Keratinocyte (primary cell): ENCODE measurements at regions not wholly inside any gene's neighbourhood (a gene's known extent, or its start where the extent isn't known, plus 50 kb on each side); places are given as distances from the start of the nearest gene placed in this dataset.

ENCODE experiments used
- DNase-seq: peaks from one replicate; pipeline ENCODE4 v3.0.0-alpha.2; 2011; ENCODE audit warnings: low read depth, missing footprints, low spot score
- FAIRE-seq: peaks from 2 replicates; lab custom pipeline; 2011; peaks lifted over from hg19 to GRCh38; lab: Jason Lieb, UNC
- H2AFZ ChIP-seq: 2 replicates; pipeline ENCODE4 v1.6.0; 2012; ENCODE audit warnings: low read length, control low read depth, inconsistent platforms; ENCODE audit not compliant: control insufficient read depth
- H3K27ac ChIP-seq: 2 replicates; pipeline ENCODE4 v1.5.1; 2011; ENCODE audit warnings: low read length; ENCODE audit not compliant: control insufficient read depth, insufficient read depth
- H3K27me3 ChIP-seq: 3 replicates; pipeline ENCODE4 v1.6.0; 2011; ENCODE audit warnings: low read length; ENCODE audit not compliant: control insufficient read depth, insufficient read depth; ENCODE audit errors: extremely low read depth
- H3K36me3 ChIP-seq, 2 experiments: 2 replicates in 1 of 2; 3 replicates in 1 of 2; pipeline ENCODE4 v1.5.1; 2011; ENCODE audit warnings: low read length in 2 of 2, mild to moderate bottlenecking in 1 of 2; ENCODE audit not compliant: control insufficient read depth in 2 of 2, insufficient read depth in 2 of 2; ENCODE audit errors: extremely low read depth in 1 of 2
- H3K4me1 ChIP-seq: 3 replicates; pipeline ENCODE4 v1.5.1; 2011; ENCODE audit warnings: low read length; ENCODE audit not compliant: control insufficient read depth, insufficient read depth; ENCODE audit errors: extremely low read depth
- H3K4me2 ChIP-seq: 3 replicates; pipeline ENCODE4 v1.6.0; 2011; ENCODE audit warnings: low read depth, low read length; ENCODE audit not compliant: control insufficient read depth, insufficient read depth; ENCODE audit errors: extremely low read depth
- H3K4me3 ChIP-seq, 3 experiments: fragments of 200-600 bp in 1 of 3; sonication (generic) in 1 of 3; 2 replicates in 2 of 3; 3 replicates in 1 of 3; pipeline ENCODE4 v1.5.1; 2011 to 2016; ENCODE audit warnings: low read length in 3 of 3, mild to moderate bottlenecking in 3 of 3, control low read depth in 2 of 3, inconsistent platforms in 1 of 3, low read depth in 1 of 3, mixed read lengths in 1 of 3, mixed run types in 1 of 3, moderate library complexity in 1 of 3; ENCODE audit not compliant: control insufficient read depth in 2 of 3, insufficient read depth in 2 of 3; ENCODE audit errors: extremely low read depth in 1 of 3
- H3K79me2 ChIP-seq: 2 replicates; pipeline ENCODE4 v1.6.0; 2012; ENCODE audit warnings: low read length; ENCODE audit not compliant: control insufficient read depth, insufficient read depth
- H3K9ac ChIP-seq: 3 replicates; pipeline ENCODE4 v1.6.0; 2011; ENCODE audit warnings: low read length; ENCODE audit not compliant: control insufficient read depth, insufficient read depth; ENCODE audit errors: extremely low read depth
- H3K9me1 ChIP-seq: 3 replicates; pipeline ENCODE4 v1.6.0; 2011; ENCODE audit warnings: low read length; ENCODE audit not compliant: control insufficient read depth, insufficient read depth; ENCODE audit errors: extremely low read depth
- H3K9me3 ChIP-seq: 2 replicates; pipeline ENCODE4 v1.5.1; 2012; ENCODE audit warnings: low read depth, low read length; ENCODE audit not compliant: control insufficient read depth
- H4K20me1 ChIP-seq: 3 replicates; pipeline ENCODE4 v1.6.0; 2011; ENCODE audit warnings: low read length; ENCODE audit not compliant: control insufficient read depth, insufficient read depth; ENCODE audit errors: extremely low read depth
- EZH2 ChIP-seq: IDR thresholded peaks from one replicate; pipeline ENCODE4 v1.6.1; 2012; ENCODE audit warnings: inconsistent platforms, mild to moderate bottlenecking, low read length, moderate library complexity
- dilution Hi-C: fragments of 300-500 bp; cut with MboI; formaldehyde crosslinking; loops from one replicate; pipeline ENCODE4 v1.7.0; 2020; ENCODE audit warnings: low sequenced_read_pairs; ENCODE audit not compliant: extremely low pct_ligation_motif_present
- TF ChIP-seq, protein P1 (sequence below), 3 experiments: IDR thresholded peaks in 1 of 3; conservative IDR thresholded peaks in 1 of 3; optimal IDR thresholded peaks in 1 of 3; 2 replicates in 2 of 3; 3 replicates in 1 of 3; pipeline versions ENCODE3 to v1.5.1; 2011; ENCODE audit warnings: low read length in 3 of 3, mild to moderate bottlenecking in 3 of 3, moderate library complexity in 2 of 3, control low read depth in 1 of 3, inconsistent platforms in 1 of 3; ENCODE audit not compliant: insufficient read depth in 2 of 3; ENCODE audit errors: extremely low read depth in 1 of 3

DNA sequence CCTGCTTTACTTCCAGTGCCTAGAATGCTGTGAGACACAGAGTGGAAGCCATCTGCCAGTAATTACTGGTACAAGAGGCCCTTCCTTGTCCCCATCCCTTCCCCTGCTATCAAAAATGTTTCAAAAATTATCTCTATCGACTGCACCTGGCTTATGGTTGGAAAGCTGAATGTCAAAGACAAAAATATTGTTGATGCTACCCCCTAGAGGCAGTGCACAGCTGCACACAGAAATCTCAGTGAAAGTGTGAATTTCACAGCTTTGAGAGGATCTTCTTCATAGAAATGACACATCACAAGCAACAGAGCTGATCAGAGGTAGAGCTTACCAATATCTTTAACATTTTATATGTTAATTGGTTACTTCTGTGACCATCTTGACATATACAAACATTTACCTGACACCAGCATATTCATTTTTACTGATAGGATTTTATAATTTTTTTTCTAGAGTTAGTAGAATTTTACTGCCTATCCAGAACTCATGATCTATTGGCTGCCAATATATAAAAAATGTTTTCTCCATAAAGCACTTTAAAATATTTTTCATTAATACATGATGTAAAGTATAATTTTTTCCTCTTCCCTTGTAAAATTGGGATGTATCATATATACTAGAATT, 138.0 kb downstream of the AACS start:
- dilution Hi-C loops, result no loop called here

GRCh38 chr12:125205386-125205785, 140.2 kb downstream of the AACS start:
- Histone ChIP-seq H3K36me3 (no peaks in the 10 kb centered on the region), H3K4me1 (no peaks in the 10 kb centered on the region), H2AFZ (no peak overlapping the region), H3K9ac (no peak overlapping the region), H3K27ac (no peak overlapping the region), H4K20me1 (no peaks in the 10 kb centered on the region), H3K79me2 (no peaks in the 10 kb centered on the region), H3K4me2 (no peak overlapping the region), H3K27me3 (no peaks in the 10 kb centered on the region), H3K9me1 (no peaks in the 10 kb centered on the region), H3K9me3 (no peaks in the 10 kb centered on the region), H3K4me3 (no peak overlapping the region)
- DNase-seq (no peak), FAIRE-seq (no peak)
- dilution Hi-C loops, result no loop called here
- TF ChIP-seq, protein P1, sequence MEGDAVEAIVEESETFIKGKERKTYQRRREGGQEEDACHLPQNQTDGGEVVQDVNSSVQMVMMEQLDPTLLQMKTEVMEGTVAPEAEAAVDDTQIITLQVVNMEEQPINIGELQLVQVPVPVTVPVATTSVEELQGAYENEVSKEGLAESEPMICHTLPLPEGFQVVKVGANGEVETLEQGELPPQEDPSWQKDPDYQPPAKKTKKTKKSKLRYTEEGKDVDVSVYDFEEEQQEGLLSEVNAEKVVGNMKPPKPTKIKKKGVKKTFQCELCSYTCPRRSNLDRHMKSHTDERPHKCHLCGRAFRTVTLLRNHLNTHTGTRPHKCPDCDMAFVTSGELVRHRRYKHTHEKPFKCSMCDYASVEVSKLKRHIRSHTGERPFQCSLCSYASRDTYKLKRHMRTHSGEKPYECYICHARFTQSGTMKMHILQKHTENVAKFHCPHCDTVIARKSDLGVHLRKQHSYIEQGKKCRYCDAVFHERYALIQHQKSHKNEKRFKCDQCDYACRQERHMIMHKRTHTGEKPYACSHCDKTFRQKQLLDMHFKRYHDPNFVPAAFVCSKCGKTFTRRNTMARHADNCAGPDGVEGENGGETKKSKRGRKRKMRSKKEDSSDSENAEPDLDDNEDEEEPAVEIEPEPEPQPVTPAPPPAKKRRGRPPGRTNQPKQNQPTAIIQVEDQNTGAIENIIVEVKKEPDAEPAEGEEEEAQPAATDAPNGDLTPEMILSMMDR (optimal IDR thresholded peaks at IDR 0.05 in 1 of 3, IDR thresholded peaks at IDR 0.05 in 1 of 3, conservative IDR thresholded peaks at IDR 0.05 in 1 of 3; ENCODE audit: extremely low read depth in 1 of 3, insufficient read depth in 2 of 3, low read length in 3 of 3), result no peak
- no peak for TF ChIP-seq EZH2

More for the DNA sequence above, 138.0 kb downstream of the AACS start:
- H3K4me3 ChIP-seq, result no peak overlapping the region
- H3K4me2 ChIP-seq, result no peak overlapping the region
- H3K9me1 ChIP-seq, result no peaks in the 10 kb centered on the region
- H3K9ac ChIP-seq, result no peak overlapping the region
- H3K4me1 ChIP-seq, result no peaks in the 10 kb centered on the region
- no peak overlapping the region for H3K27ac ChIP-seq
- no peak for TF ChIP-seq EZH2
- TF ChIP-seq, protein P1 (optimal IDR thresholded peaks at IDR 0.05 in 1 of 3, IDR thresholded peaks at IDR 0.05 in 1 of 3, conservative IDR thresholded peaks at IDR 0.05 in 1 of 3; ENCODE audit: extremely low read depth in 1 of 3, insufficient read depth in 2 of 3, low read length in 3 of 3), result peak; percentile 44 to 54 (median 53)
- FAIRE-seq (no peak), DNase-seq (no peak)
- no peaks in the 10 kb centered on the region for H3K36me3 ChIP-seq
- no peaks in the 10 kb centered on the region for H3K79me2 ChIP-seq
- no peak overlapping the region for H2AFZ ChIP-seq
- H3K27me3 ChIP-seq, result no peaks in the 10 kb centered on the region
- H4K20me1 ChIP-seq, result no peaks in the 10 kb centered on the region
- H3K9me3 ChIP-seq, result no peaks in the 10 kb centered on the region
